Mammary epithelial cell (primary cell): ENCODE measurements at regions not wholly inside any gene's neighbourhood (a gene's known extent, or its start where the extent isn't known, plus 50 kb on each side); places are given as distances from the start of the nearest gene placed in this dataset.

Source experiments
- EZH2 ChIP-seq: IDR thresholded peaks from 2 replicates; pipeline ENCODE4 v1.6.1; 2012; ENCODE audit warnings: low read length, inconsistent platforms, borderline replicate concordance
- TF ChIP-seq, protein P1 (sequence below), 2 donors: IDR thresholded peaks in 1 of 2; conservative IDR thresholded peaks in 1 of 2; 2 replicates each; pipeline ENCODE4 v1.5.1; 2011 to 2012; ENCODE audit warnings: inconsistent platforms in 2 of 2, low read length in 2 of 2, mild to moderate bottlenecking in 2 of 2, control low read depth in 1 of 2, low read depth in 1 of 2; ENCODE audit not compliant: insufficient read depth in 1 of 2; ENCODE audit errors: extremely low read depth in 1 of 2

DNA sequence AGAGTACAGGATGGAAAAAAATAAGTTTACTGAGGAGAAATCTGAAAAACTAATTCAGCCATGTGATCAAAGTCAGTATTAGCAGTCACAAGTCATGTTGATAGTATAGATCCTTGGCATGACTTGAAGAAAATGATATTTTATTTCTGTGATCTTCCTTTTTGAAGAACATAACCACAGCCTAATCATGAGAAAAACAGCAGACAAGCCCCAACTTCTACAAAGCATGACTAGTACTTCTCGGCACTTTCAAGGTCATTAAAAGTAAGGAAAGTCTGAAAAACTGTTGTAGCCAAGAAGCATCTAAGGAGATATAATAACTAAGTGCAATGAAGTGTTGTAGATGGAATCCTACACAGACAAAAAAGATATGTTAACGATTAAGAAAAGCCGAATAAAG is 264.1 kb upstream of the FOXG1 start:
- TF ChIP-seq, protein P1, sequence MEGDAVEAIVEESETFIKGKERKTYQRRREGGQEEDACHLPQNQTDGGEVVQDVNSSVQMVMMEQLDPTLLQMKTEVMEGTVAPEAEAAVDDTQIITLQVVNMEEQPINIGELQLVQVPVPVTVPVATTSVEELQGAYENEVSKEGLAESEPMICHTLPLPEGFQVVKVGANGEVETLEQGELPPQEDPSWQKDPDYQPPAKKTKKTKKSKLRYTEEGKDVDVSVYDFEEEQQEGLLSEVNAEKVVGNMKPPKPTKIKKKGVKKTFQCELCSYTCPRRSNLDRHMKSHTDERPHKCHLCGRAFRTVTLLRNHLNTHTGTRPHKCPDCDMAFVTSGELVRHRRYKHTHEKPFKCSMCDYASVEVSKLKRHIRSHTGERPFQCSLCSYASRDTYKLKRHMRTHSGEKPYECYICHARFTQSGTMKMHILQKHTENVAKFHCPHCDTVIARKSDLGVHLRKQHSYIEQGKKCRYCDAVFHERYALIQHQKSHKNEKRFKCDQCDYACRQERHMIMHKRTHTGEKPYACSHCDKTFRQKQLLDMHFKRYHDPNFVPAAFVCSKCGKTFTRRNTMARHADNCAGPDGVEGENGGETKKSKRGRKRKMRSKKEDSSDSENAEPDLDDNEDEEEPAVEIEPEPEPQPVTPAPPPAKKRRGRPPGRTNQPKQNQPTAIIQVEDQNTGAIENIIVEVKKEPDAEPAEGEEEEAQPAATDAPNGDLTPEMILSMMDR (conservative IDR thresholded peaks at IDR 0.05 in 1 of 2, IDR thresholded peaks at IDR 0.05 in 1 of 2; ENCODE audit: extremely low read depth in 1 of 2, insufficient read depth in 1 of 2, low read depth in 1 of 2, low read length in 2 of 2): no peak
- TF ChIP-seq EZH2: no peak
